ACHN (cell line): ENCODE measurements at regions not wholly inside any gene's neighbourhood (a gene's known extent, or its start where the extent isn't known, plus 50 kb on each side); places are given as distances from the start of the nearest gene placed in this dataset.
"Not testable (repeated sequence)": the region's sequence is repeated elsewhere in the genome, so short reads cannot be mapped to it uniquely, and the experiment has no call there.

Source experiments
- DNase-seq: peaks from one replicate; pipeline ENCODE4 v3.0.0-alpha.2; 2015
- in situ Hi-C: cut with HindIII; loops from 2 replicates; pipeline ENCODE4 v1.10.0; 2017; ENCODE audit warnings: low sequenced_read_pairs, low pct_ligation_motif_present, low pct_unique_long_range_greater_than_20kb

- in situ Hi-C loops = no loop called here
Measured at GRCh38 chr19:31002518-31003244, 346.6 kb downstream of the TSHZ3 start.

GRCh38 chr19:31001991-31002390 lies 347.2 kb downstream of the TSHZ3 start:
- in situ Hi-C loops = no loop called here
- no peak for DNase-seq

More at GRCh38 chr19:31002518-31003244, 346.6 kb downstream of the TSHZ3 start:
- no peak for DNase-seq

- in situ Hi-C loops = no loop called here
- no peak for DNase-seq
Measured at GRCh38 chr19:31000913-31001312, 348.3 kb downstream of the TSHZ3 start.

- no peak for DNase-seq
- in situ Hi-C loops = no loop called here
Measured at GRCh38 chr19:30999726-31000125, 349.5 kb downstream of the TSHZ3 start.

GRCh38 chr19:30997222-30997621 lies 352.0 kb downstream of the TSHZ3 start:
- no peak for DNase-seq
- in situ Hi-C loops = no loop called here

GRCh38 chr19:30978639-30979038 lies 370.6 kb downstream of the TSHZ3 start:
- in situ Hi-C loops = no loop called here
- DNase-seq = no peak

GRCh38 chr19:30969591-30969990 lies 379.6 kb downstream of the TSHZ3 start:
- no peak for DNase-seq
- in situ Hi-C loops = no loop called here

GRCh38 chr19:30968841-30969399 lies 380.3 kb downstream of the TSHZ3 start:
- DNase-seq = no peak
- in situ Hi-C loops = no loop called here

GRCh38 chr19:30968210-30968609 lies 381.0 kb downstream of the TSHZ3 start:
- in situ Hi-C loops = no loop called here
- DNase-seq = no peak

GRCh38 chr19:30966486-30966885 lies 382.8 kb downstream of the TSHZ3 start:
- no peak for DNase-seq
- in situ Hi-C loops = no loop called here

- in situ Hi-C loops = no loop called here
Measured at GRCh38 chr19:30959011-30959410, 390.2 kb downstream of the TSHZ3 start.

GRCh38 chr19:30955112-30956104 lies 393.8 kb downstream of the TSHZ3 start:
- DNase-seq = no peak

More at GRCh38 chr19:30959011-30959410, 390.2 kb downstream of the TSHZ3 start:
- no peak for DNase-seq

GRCh38 chr19:30944276-30944932 lies 404.8 kb downstream of the TSHZ3 start:
- DNase-seq, in situ Hi-C loops: not testable (repeated sequence)

More at GRCh38 chr19:30955112-30956104, 393.8 kb downstream of the TSHZ3 start:
- in situ Hi-C loops = no loop called here

GRCh38 chr19:30943101-30943843 lies 406.0 kb downstream of the TSHZ3 start:
- no peak for DNase-seq
- in situ Hi-C loops = no loop called here

GRCh38 chr19:30942636-30943035 lies 406.6 kb downstream of the TSHZ3 start:
- no peak for DNase-seq
- in situ Hi-C loops = no loop called here

- in situ Hi-C loops = no loop called here
- DNase-seq = no peak
Measured at GRCh38 chr19:30941591-30941990, 407.6 kb downstream of the TSHZ3 start.

GRCh38 chr19:30936276-30936675 lies 413.0 kb downstream of the TSHZ3 start:
- no peak for DNase-seq
- in situ Hi-C loops = no loop called here

GRCh38 chr19:30935146-30935545 lies 414.1 kb downstream of the TSHZ3 start:
- in situ Hi-C loops = no loop called here
- DNase-seq = no peak
